ENCODE measurements at regions not wholly inside any gene's neighbourhood (a gene's known extent, or its start where the extent isn't known, plus 50 kb on each side); places are given as distances from the start of the nearest gene placed in this dataset.
A peak's percentile ranks its signal among the peaks of the same experiment; 100 is the strongest.

- intact Hi-C loops (cut with DNase I), result no loop called here
- no peak for DNase-seq
Observed at GRCh38 chr4:98773638-98774037, 115.2 kb upstream of the TSPAN5 start.

DNA sequence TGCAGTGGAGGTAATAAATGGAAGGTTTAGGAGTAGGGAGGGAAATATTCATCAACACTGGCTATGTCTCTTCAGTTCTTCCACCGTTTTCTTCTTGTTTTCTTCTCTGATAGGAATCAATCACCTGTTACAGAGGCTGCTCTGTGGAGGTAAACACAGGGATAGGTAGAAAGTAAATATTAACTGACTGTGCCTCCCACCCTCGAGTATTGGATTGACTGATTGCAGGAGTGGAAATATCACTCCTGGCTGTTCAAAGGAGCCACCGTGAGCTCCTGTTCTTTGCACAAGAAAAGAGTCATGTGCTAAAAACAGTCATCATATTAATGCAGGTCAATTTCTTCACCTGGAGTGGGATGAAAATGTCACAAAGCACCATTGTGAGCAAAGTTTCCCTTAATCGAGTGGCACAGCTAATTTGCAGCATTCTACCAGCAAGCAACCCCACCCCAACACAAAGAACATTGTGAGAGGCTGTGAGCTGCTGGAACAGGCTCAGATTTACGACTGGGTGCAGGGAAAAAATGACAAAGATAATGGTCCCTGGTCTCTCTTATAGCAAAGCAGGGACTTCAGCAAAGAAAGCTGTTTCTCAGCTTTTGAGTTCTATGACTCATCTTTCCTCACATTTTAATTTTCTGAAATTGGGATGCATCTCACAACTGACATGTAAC, 113.7 kb upstream of the TSPAN5 start:
- intact Hi-C loops (cut with DNase I), result no loop called here
- DNase-seq, result peak in 32 of 42 donors; percentile 5 to 78 (median 34)

DNA sequence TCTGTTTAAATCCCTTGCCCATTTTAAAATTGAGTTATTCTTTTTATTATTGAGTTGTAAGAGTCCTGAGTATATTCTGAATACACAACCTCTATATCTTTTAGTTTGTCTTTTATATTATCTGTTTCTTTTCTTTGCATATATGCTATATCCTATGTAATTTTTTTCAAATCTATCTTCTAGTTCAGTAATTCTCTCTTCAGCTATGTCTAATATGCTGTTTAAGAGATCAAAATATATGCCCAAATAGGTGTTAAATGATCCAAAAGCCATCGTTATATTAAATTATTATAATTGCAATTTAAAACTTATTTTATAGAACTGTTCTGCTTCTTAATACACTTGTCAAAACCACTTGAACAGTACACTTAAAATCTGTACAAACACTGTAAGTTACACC, 107.4 kb upstream of the TSPAN5 start:
- intact Hi-C loops (cut with DNase I), result no loop called here
- DNase-seq, result no peak

- intact Hi-C loops (cut with DNase I), result no loop called here
- DNase-seq, result no peak
Observed at GRCh38 chr4:98758182-98758581, 99.8 kb upstream of the TSPAN5 start.

GRCh38 chr4:98754736-98755135, 96.3 kb upstream of the TSPAN5 start:
- no peak for DNase-seq
- intact Hi-C loops (cut with DNase I), result no loop called here

DNA sequence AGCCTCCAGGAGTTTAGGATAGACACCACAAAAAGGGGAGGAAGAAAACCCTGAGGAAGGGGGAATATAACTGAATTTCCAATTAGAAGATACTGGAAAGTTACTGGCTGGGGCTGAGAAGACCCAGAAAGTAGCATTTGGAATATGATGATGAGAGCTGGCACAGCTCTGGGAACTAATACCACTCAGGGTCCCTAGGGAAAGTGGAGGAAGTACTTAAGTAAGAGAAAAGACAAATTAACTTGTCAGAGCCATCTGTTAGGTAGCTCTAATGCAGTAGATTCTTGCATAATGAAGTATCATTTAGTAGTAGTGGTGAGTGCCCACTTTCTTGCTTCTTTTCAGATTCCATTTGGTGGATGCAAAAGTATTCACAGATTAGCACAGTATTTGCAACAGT, 90.8 kb upstream of the TSPAN5 start:
- no peak for DNase-seq
- intact Hi-C loops (cut with DNase I), result no loop called here

GRCh38 chr4:98748609-98749008, 90.2 kb upstream of the TSPAN5 start:
- intact Hi-C loops (cut with DNase I), result no loop called here
- DNase-seq, result no peak

- no peak for DNase-seq
- intact Hi-C loops (cut with DNase I), result no loop called here
Observed at GRCh38 chr4:98747393-98748091, 89.1 kb upstream of the TSPAN5 start.

- intact Hi-C loops (cut with DNase I), result no loop called here
- no peak for DNase-seq
Observed at GRCh38 chr4:98746936-98747335, 88.5 kb upstream of the TSPAN5 start.

DNA sequence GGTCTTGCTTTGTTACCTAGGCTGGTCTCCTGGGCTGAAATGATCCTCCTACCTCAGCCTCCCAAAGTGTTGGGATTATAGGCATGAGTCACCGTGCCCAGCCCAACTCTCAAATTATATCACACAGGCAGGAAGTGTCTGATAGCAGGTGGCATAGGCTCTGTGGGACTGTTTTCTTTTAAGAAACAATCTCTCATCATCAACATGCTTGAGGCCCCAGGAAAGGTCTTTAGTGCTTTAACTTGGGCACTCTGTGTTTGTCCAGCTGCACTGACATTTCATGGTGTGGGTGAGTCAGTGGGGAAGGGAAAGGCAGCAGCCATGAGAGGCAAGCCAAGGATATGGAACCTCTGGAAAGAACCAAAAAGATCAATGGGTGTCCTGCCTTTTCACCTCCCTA, 88.1 kb upstream of the TSPAN5 start:
- intact Hi-C loops (cut with DNase I), result no loop called here
- DNase-seq, result no peak

DNA sequence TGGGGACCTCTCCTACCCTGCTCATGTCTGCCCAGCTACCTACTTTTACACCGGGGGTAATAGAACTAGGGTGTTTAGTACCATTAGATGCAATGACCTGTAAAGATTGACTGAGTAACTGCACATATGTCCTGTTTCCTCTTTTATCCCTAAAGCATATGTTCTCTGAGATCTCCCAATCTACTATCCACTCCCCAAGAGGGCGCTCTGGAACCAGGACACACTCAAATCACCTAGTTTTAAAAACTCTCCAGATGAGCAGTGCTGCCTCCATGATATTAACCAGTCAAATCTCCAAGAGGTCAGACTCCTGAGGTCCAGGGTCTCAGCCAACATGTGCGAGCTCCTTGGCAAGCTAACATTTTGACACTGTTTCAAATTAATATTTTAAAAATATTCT, 87.0 kb upstream of the TSPAN5 start:
- DNase-seq, result peak in 12 of 42 donors; percentile 2 to 32 (median 18)
- intact Hi-C loops (cut with DNase I), result no loop called here

DNA sequence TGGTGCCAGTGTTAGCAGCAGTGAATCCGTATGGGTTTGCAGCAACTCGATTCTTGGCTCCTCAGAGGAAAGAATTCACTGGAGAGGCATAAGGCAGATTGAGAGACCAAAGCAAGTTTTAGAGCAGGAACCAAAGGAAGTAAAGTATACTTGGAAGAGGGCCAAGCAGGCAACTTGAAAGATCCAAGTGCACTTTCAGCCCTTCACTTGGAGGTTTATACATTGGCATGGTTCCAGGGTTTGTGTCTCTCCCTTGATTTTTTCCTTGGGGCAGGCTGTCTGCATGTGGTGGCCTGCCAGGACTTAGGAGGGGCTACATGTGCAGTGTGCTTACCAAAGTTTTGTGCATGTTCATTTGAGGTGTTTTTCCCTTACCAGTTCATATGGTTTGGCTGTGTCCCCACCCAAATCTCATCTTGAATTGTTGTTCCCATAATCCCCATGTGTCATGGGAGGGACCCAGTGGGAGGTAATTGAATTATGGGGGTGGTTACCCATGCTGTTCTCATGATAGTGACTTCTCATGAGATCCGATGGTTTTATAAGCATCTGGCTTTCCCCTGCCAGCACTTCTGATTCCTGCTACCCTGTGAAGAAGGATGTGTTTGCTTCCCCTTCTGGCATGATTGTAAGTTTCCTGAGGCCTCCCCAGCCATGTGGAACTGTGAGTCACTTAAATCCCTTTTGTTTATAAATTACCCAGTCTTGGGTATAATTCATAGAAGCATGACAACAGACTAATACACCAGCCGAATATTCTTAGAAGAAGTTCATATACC, 86.2 kb upstream of the TSPAN5 start:
- no peak for DNase-seq
- intact Hi-C loops (cut with DNase I), result no loop called here

- intact Hi-C loops (cut with DNase I), result no loop called here
- no peak for DNase-seq
Observed at GRCh38 chr4:98741952-98742351, 83.5 kb upstream of the TSPAN5 start.

- intact Hi-C loops (cut with DNase I), result no loop called here
- DNase-seq, result no peak
Observed at GRCh38 chr4:98739751-98740150, 81.3 kb upstream of the TSPAN5 start.

GRCh38 chr4:98733601-98734000, 75.2 kb upstream of the TSPAN5 start:
- intact Hi-C loops (cut with DNase I), result no loop called here
- DNase-seq, result no peak

DNA sequence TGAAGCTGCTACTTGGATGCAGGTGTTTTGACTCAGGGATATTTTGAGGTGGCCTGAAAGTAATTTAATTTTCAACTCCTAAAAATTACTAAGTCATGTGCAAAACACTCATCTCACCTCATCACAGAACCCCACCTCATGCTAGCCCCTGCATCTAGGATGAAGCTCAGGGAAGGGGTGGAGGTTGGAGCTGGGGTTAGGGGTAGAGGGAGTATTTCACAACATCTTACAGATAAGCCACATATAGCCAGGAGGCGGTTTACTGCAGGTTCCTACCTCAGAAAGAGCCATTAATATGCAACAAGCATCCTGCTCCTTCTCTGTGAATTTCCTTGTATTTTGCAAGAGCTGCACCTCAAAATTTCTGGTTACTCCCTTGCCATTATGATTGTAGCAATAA, 70.5 kb upstream of the TSPAN5 start:
- DNase-seq, result no peak
- intact Hi-C loops (cut with DNase I), result no loop called here

DNA sequence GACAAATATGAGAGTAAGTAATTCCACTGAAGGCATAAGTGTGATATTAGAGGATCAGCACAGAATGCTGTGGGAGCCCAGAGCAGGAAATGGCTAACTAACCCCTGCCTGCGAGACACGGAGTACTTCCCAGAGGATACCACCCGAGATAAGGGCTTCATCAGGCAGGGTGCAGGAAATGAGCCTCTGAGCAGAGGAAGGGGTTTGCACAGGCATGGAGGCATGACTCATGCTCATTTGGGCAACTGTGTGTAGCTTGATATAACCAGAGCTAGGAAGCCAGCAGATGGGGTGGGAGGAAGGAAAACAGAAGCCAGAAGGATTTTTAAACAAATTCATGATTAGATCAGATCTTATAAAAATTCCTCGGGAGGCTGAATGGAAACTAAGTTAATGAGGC, 70.0 kb upstream of the TSPAN5 start:
- DNase-seq, result no peak
- intact Hi-C loops (cut with DNase I), result no loop called here

GRCh38 chr4:98722000-98722399, 63.6 kb upstream of the TSPAN5 start:
- intact Hi-C loops (cut with DNase I), result no loop called here
- DNase-seq, result no peak

DNA sequence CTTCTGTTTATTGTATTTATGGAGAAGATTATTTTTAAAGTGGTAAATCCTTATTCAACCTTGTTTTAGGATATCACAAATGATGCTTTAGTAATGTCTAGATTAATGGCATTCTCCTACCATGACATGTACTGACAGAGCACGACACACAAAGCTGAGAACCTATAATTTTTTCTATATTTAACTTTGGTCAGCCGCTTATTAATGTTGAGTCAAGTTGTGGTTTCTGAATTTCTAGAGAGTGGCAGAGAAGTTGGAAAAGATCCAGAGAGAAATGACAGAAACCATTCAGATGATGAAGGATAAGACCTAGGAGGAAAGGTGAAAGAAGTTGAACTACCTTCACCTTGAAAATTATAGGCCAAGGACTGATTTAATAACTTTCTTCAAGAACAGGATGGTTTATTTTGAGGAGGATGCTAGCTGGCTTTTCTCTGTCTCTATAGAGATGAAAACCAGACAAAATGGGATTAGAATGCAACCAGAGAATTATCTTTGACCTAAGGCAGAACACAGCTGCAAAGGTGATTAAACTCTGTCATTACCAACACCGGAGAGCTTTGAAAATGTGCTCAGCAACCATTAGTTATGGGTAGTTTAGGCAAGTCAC, 62.6 kb upstream of the TSPAN5 start:
- intact Hi-C loops (cut with DNase I), result no loop called here
- DNase-seq, result no peak

GRCh38 chr4:98716796-98717195, 58.4 kb upstream of the TSPAN5 start:
- intact Hi-C loops (cut with DNase I), result no loop called here
- DNase-seq, result no peak

All from head of caudate nucleus (tissue), 42 donors.